Gastrocnemius medialis (tissue), 4 donors: ENCODE measurements at regions not wholly inside any gene's neighbourhood (a gene's known extent, or its start where the extent isn't known, plus 50 kb on each side); places are given as distances from the start of the nearest gene placed in this dataset.

Experiments used
- POLR2A ChIP-seq, 2 donors: fragments of 450-650 bp; IDR thresholded peaks; one replicate each; pipeline ENCODE4 v1.6.1; 2017; ENCODE audit warnings: antibody characterized with exemption in 2 of 2, mild to moderate bottlenecking in 2 of 2, moderate library complexity in 2 of 2
- TF ChIP-seq, protein P1 (sequence below), 5 experiments: fragments of 450-650 bp in 3 of 5; fragments of 200-600 bp in 2 of 5; sonication (generic) in 2 of 5; IDR thresholded peaks in 4 of 5; conservative IDR thresholded peaks in 1 of 5; 1 replicate in 4 of 5; 2 replicates in 1 of 5; pipeline ENCODE4 v1.5.1; 2016 to 2019; ENCODE audit warnings: antibody characterized with exemption in 5 of 5, mild to moderate bottlenecking in 3 of 5, moderate library complexity in 3 of 5

DNA sequence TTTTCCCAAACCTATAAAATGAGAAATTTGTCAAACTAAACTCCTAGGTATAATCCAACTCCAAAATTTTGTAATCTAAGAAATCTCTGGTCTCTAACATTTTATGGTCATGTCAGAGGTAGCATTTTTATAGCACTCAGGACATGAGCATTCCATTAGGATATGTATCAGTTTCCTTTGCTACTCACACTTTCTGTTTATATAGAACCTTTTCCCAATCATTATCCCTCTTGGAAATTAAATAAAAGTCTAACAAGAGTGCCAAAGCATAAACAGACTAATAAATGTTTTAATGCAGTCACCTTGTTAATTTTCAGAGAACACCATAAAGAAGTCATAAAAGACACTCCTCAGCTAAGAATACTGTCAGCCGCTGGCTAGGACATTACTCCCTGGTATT lies 300.0 kb upstream of the CWC22 start:
- TF ChIP-seq, protein P1, sequence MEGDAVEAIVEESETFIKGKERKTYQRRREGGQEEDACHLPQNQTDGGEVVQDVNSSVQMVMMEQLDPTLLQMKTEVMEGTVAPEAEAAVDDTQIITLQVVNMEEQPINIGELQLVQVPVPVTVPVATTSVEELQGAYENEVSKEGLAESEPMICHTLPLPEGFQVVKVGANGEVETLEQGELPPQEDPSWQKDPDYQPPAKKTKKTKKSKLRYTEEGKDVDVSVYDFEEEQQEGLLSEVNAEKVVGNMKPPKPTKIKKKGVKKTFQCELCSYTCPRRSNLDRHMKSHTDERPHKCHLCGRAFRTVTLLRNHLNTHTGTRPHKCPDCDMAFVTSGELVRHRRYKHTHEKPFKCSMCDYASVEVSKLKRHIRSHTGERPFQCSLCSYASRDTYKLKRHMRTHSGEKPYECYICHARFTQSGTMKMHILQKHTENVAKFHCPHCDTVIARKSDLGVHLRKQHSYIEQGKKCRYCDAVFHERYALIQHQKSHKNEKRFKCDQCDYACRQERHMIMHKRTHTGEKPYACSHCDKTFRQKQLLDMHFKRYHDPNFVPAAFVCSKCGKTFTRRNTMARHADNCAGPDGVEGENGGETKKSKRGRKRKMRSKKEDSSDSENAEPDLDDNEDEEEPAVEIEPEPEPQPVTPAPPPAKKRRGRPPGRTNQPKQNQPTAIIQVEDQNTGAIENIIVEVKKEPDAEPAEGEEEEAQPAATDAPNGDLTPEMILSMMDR (IDR thresholded peaks at IDR 0.05 in 4 of 5, conservative IDR thresholded peaks at IDR 0.05 in 1 of 5): no peak
- TF ChIP-seq POLR2A (IDR thresholded peaks at IDR 0.05): no peak
